ENCODE measurements at regions not wholly inside any gene's neighbourhood (a gene's known extent, or its start where the extent isn't known, plus 50 kb on each side); places are given as distances from the start of the nearest gene placed in this dataset.

GRCh38 chr17:62134397-62134796 is 69.3 kb upstream of the MED13 start:
- no peak for TF ChIP-seq SIN3A (IDR thresholded peaks at IDR 0.05; ENCODE audit: borderline replicate concordance, insufficient read depth, low read length)
- no peak for TF ChIP-seq FOXP2 (optimal IDR thresholded peaks at IDR 0.05; ENCODE audit: borderline replicate concordance, extremely low read depth, extremely low read length, insufficient read depth)
- TF ChIP-seq TAF1 (IDR thresholded peaks at IDR 0.05; ENCODE audit: borderline replicate concordance, insufficient read depth, low read length), result no peak
- no peak for TF ChIP-seq POLR2AphosphoS5 (IDR thresholded peaks at IDR 0.05; ENCODE audit: low read depth, low read length)
- TF ChIP-seq, protein P1, sequence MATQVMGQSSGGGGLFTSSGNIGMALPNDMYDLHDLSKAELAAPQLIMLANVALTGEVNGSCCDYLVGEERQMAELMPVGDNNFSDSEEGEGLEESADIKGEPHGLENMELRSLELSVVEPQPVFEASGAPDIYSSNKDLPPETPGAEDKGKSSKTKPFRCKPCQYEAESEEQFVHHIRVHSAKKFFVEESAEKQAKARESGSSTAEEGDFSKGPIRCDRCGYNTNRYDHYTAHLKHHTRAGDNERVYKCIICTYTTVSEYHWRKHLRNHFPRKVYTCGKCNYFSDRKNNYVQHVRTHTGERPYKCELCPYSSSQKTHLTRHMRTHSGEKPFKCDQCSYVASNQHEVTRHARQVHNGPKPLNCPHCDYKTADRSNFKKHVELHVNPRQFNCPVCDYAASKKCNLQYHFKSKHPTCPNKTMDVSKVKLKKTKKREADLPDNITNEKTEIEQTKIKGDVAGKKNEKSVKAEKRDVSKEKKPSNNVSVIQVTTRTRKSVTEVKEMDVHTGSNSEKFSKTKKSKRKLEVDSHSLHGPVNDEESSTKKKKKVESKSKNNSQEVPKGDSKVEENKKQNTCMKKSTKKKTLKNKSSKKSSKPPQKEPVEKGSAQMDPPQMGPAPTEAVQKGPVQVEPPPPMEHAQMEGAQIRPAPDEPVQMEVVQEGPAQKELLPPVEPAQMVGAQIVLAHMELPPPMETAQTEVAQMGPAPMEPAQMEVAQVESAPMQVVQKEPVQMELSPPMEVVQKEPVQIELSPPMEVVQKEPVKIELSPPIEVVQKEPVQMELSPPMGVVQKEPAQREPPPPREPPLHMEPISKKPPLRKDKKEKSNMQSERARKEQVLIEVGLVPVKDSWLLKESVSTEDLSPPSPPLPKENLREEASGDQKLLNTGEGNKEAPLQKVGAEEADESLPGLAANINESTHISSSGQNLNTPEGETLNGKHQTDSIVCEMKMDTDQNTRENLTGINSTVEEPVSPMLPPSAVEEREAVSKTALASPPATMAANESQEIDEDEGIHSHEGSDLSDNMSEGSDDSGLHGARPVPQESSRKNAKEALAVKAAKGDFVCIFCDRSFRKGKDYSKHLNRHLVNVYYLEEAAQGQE (IDR thresholded peaks at IDR 0.05; ENCODE audit: insufficient read depth in 1 of 2, low read depth in 2 of 2, low read length in 2 of 2), result no peak

- TF ChIP-seq TAF1 (IDR thresholded peaks at IDR 0.05; ENCODE audit: borderline replicate concordance, insufficient read depth, low read length) (no peak), SIN3A (IDR thresholded peaks at IDR 0.05; ENCODE audit: borderline replicate concordance, insufficient read depth, low read length) (no peak), FOXP2 (optimal IDR thresholded peaks at IDR 0.05; ENCODE audit: borderline replicate concordance, extremely low read depth, extremely low read length, insufficient read depth) (no peak), POLR2AphosphoS5 (IDR thresholded peaks at IDR 0.05; ENCODE audit: low read depth, low read length) (no peak)
- TF ChIP-seq, protein P1 (IDR thresholded peaks at IDR 0.05; ENCODE audit: insufficient read depth in 1 of 2, low read depth in 2 of 2, low read length in 2 of 2), result no peak
Measured at GRCh38 chr17:62130739-62131138, 65.7 kb upstream of the MED13 start.

GRCh38 chr17:62126292-62126691 is 61.2 kb upstream of the MED13 start:
- no peak for TF ChIP-seq POLR2AphosphoS5 (IDR thresholded peaks at IDR 0.05; ENCODE audit: low read depth, low read length)
- no peak for TF ChIP-seq TAF1 (IDR thresholded peaks at IDR 0.05; ENCODE audit: borderline replicate concordance, insufficient read depth, low read length)
- TF ChIP-seq SIN3A (IDR thresholded peaks at IDR 0.05; ENCODE audit: borderline replicate concordance, insufficient read depth, low read length), result no peak
- TF ChIP-seq FOXP2 (optimal IDR thresholded peaks at IDR 0.05; ENCODE audit: borderline replicate concordance, extremely low read depth, extremely low read length, insufficient read depth), result no peak
- TF ChIP-seq, protein P1 (IDR thresholded peaks at IDR 0.05; ENCODE audit: insufficient read depth in 1 of 2, low read depth in 2 of 2, low read length in 2 of 2), result no peak

DNA sequence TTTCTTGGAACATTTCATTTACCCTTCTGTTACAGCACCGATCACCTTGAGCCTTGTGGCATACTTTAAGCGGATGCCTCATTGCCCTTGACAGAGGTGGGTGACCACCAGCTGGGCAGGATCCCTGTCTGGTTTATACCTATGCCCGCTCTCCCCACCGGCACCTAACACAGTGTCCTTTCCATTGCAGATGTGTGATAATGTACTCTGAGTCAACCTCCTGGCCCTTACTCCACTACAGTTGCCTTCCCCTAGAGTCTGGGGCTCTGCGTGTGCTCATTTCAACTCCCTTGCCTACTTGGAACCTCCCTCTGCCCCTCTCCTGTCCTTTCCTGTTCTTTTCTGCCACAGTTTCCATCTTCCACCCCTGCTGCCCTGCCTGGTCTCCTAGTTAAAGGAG is 60.2 kb upstream of the MED13 start:
- TF ChIP-seq, protein P1 (IDR thresholded peaks at IDR 0.05; ENCODE audit: insufficient read depth in 1 of 2, low read depth in 2 of 2, low read length in 2 of 2), result no peak
- TF ChIP-seq SIN3A (IDR thresholded peaks at IDR 0.05; ENCODE audit: borderline replicate concordance, insufficient read depth, low read length), result no peak
- no peak for TF ChIP-seq TAF1 (IDR thresholded peaks at IDR 0.05; ENCODE audit: borderline replicate concordance, insufficient read depth, low read length)
- TF ChIP-seq POLR2AphosphoS5 (IDR thresholded peaks at IDR 0.05; ENCODE audit: low read depth, low read length), result no peak
- TF ChIP-seq FOXP2 (optimal IDR thresholded peaks at IDR 0.05; ENCODE audit: borderline replicate concordance, extremely low read depth, extremely low read length, insufficient read depth), result no peak

All from PFSK-1 (cell line).